SIG-M5 treated with dmso at 0.1 percent for 504 hours (cell line): ENCODE measurements at regions not wholly inside any gene's neighbourhood (a gene's known extent, or its start where the extent isn't known, plus 50 kb on each side); places are given as distances from the start of the nearest gene placed in this dataset.

Experiments
- DNase-seq: peaks from one replicate; lab custom pipeline; 2025; ENCODE audit not compliant: unreplicated experiment; lab: John Stamatoyannopoulos, UW

- DNase-seq: no peak
Observed at GRCh38 chr12:63266988-63267387, 116.0 kb upstream of the AVPR1A start.

- DNase-seq: no peak
Observed at GRCh38 chr12:63264629-63265028, 113.6 kb upstream of the AVPR1A start.

GRCh38 chr12:63250486-63250885 is 99.5 kb upstream of the AVPR1A start:
- DNase-seq: no peak

- DNase-seq: no peak
Observed at GRCh38 chr12:63238892-63239291, 87.9 kb upstream of the AVPR1A start.

GRCh38 chr12:63232896-63233295 is 81.9 kb upstream of the AVPR1A start:
- DNase-seq: no peak

GRCh38 chr12:63228853-63229252 is 77.9 kb upstream of the AVPR1A start:
- no peak for DNase-seq

GRCh38 chr12:63226792-63227463 is 75.9 kb upstream of the AVPR1A start:
- no peak for DNase-seq

- DNase-seq: no peak
Observed at GRCh38 chr12:63224396-63224795, 73.4 kb upstream of the AVPR1A start.

GRCh38 chr12:63223128-63223527 is 72.1 kb upstream of the AVPR1A start:
- DNase-seq: no peak

- no peak for DNase-seq
Observed at GRCh38 chr12:63222582-63222981, 71.6 kb upstream of the AVPR1A start.

GRCh38 chr12:63220921-63221320 is 69.9 kb upstream of the AVPR1A start:
- DNase-seq: no peak

GRCh38 chr12:63212316-63212715 is 61.3 kb upstream of the AVPR1A start:
- no peak for DNase-seq

GRCh38 chr12:63208956-63209355 is 58.0 kb upstream of the AVPR1A start:
- DNase-seq: no peak

- no peak for DNase-seq
Observed at GRCh38 chr12:63206909-63207308, 55.9 kb upstream of the AVPR1A start.

- no peak for DNase-seq
Observed at GRCh38 chr12:63206494-63206893, 55.5 kb upstream of the AVPR1A start.
